ENCODE measurements at regions not wholly inside any gene's neighbourhood (a gene's known extent, or its start where the extent isn't known, plus 50 kb on each side); places are given as distances from the start of the nearest gene placed in this dataset.
A peak's percentile ranks its signal among the peaks of the same experiment; 100 is the strongest.

DNA sequence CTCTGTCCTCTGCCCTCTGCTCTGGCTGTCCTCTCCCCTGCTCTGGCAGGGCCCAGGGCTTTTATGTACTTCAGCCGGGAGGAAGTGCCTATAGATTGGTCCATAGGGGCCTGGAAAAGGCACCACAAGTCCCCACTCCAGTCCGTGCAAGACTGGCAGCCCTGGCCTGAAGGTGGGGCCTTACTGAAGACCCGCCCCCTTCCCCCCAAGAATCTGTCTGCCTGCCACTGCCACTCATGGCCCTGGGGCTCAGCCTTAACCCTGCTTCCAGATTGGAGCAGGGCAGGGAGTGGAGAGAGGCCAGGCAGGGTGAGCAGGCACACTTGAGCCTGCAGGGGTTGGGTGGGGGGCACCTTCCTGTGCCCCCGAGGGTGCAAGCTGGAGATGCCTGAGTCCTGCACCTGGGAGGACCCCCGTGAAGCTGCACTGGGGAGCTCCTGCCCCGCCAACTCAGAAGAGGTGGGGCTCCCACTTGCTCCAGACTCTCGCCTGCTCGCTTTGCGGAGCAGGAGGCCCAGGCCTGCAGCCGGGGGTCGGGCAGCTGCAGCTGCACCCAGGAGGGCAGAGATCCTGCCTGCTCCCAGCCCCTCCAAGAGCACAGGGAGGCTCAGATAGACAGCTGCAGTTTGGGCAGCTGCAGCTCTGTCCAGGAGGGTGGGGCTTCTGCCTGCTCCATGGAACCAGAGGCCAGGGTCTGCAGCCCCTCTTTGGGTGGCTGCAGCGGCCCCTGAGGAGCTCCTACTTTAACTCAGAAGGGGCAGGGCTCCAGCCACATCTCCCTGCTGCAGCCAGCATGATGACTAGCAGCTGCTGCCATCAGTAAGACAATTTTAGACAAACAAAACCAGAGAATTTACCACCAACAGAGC is 51.0 kb upstream of the SC5D start:
- DNase-seq: peak in 1 of 5 donors; percentile 38
- Histone ChIP-seq H3K27ac (no peak overlapping the region), H3K4me1 (ENCODE audit: insufficient read depth) (no peaks in the 10 kb centered on the region), H3K27me3 (no peaks in the 10 kb centered on the region), H3K4me3 (no peak overlapping the region), H3K9me3 (no peaks in the 10 kb centered on the region), H3K36me3 (no peaks in the 10 kb centered on the region)
- 42 to 50% (median 46%) methylated on average over 11 to 12 of the region's 12 CpGs for WGBS, 3 donors
- intact Hi-C loops (cut with DNase I): no loop called here
- TF ChIP-seq EP300 (IDR thresholded peaks at IDR 0.05) (no peak), POLR2A (IDR thresholded peaks at IDR 0.05) (no peak)
- TF ChIP-seq, protein P1, sequence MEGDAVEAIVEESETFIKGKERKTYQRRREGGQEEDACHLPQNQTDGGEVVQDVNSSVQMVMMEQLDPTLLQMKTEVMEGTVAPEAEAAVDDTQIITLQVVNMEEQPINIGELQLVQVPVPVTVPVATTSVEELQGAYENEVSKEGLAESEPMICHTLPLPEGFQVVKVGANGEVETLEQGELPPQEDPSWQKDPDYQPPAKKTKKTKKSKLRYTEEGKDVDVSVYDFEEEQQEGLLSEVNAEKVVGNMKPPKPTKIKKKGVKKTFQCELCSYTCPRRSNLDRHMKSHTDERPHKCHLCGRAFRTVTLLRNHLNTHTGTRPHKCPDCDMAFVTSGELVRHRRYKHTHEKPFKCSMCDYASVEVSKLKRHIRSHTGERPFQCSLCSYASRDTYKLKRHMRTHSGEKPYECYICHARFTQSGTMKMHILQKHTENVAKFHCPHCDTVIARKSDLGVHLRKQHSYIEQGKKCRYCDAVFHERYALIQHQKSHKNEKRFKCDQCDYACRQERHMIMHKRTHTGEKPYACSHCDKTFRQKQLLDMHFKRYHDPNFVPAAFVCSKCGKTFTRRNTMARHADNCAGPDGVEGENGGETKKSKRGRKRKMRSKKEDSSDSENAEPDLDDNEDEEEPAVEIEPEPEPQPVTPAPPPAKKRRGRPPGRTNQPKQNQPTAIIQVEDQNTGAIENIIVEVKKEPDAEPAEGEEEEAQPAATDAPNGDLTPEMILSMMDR (IDR thresholded peaks at IDR 0.05): no peak

Measured in ovary (tissue), 7 donors.